Ishikawa (cell line): ENCODE measurements at regions not wholly inside any gene's neighbourhood (a gene's known extent, or its start where the extent isn't known, plus 50 kb on each side); places are given as distances from the start of the nearest gene placed in this dataset.

Experiments
- CEBPB ChIP-seq: IDR thresholded peaks from 2 replicates; pipeline ENCODE4 v1.6.1; 2012
- EGR1 ChIP-seq: IDR thresholded peaks from 2 replicates; pipeline ENCODE4 v1.6.1; 2012
- EP300 ChIP-seq: IDR thresholded peaks from 2 replicates; pipeline ENCODE4 v1.6.1; 2012; ENCODE audit warnings: borderline replicate concordance
- FOXM1 ChIP-seq: IDR thresholded peaks from 2 replicates; pipeline ENCODE4 v1.6.1; 2012; ENCODE audit warnings: low read depth, borderline replicate concordance
- REST ChIP-seq: IDR thresholded peaks from 2 replicates; pipeline ENCODE4 v1.6.1; 2012; ENCODE audit warnings: low read depth, mild to moderate bottlenecking
- TCF12 ChIP-seq: IDR thresholded peaks from 2 replicates; pipeline ENCODE4 v1.6.1; 2012; ENCODE audit warnings: low read depth
- TEAD4 ChIP-seq: IDR thresholded peaks from 2 replicates; pipeline ENCODE4 v1.6.1; 2012
- YY1 ChIP-seq: IDR thresholded peaks from 2 replicates; pipeline ENCODE4 v1.6.1; 2012; ENCODE audit warnings: low read depth

GRCh38 chr1:184294101-184294500 lies 92.7 kb upstream of the C1orf21 start:
- no peak for TF ChIP-seq TCF12
- TF ChIP-seq TEAD4, result no peak
- no peak for TF ChIP-seq EP300
- TF ChIP-seq FOXM1, result no peak
- TF ChIP-seq CEBPB, result no peak
- TF ChIP-seq REST, result no peak
- no peak for TF ChIP-seq EGR1
- TF ChIP-seq YY1, result no peak
